NB4 (cell line): ENCODE measurements at regions not wholly inside any gene's neighbourhood (a gene's known extent, or its start where the extent isn't known, plus 50 kb on each side); places are given as distances from the start of the nearest gene placed in this dataset.

ENCODE experiments used
- MAX ChIP-seq: IDR thresholded peaks from 2 replicates; pipeline ENCODE4 v1.6.1; 2011; ENCODE audit warnings: low read depth, low read length
- MYC ChIP-seq: IDR thresholded peaks from 2 replicates; pipeline ENCODE4 v1.6.1; 2011; ENCODE audit warnings: low read depth, low read length
- POLR2A ChIP-seq: IDR thresholded peaks from 2 replicates; pipeline ENCODE4 v1.6.1; 2011; ENCODE audit warnings: mild to moderate bottlenecking; ENCODE audit not compliant: insufficient read length; ENCODE audit errors: extremely low read depth
- TF ChIP-seq, protein P1 (sequence below): IDR thresholded peaks from one replicate; pipeline ENCODE4 v1.5.1; 2012; ENCODE audit warnings: low read depth, low read length

GRCh38 chr7:53246957-53247356, 211.5 kb downstream of the POM121L12 start:
- TF ChIP-seq, protein P1, sequence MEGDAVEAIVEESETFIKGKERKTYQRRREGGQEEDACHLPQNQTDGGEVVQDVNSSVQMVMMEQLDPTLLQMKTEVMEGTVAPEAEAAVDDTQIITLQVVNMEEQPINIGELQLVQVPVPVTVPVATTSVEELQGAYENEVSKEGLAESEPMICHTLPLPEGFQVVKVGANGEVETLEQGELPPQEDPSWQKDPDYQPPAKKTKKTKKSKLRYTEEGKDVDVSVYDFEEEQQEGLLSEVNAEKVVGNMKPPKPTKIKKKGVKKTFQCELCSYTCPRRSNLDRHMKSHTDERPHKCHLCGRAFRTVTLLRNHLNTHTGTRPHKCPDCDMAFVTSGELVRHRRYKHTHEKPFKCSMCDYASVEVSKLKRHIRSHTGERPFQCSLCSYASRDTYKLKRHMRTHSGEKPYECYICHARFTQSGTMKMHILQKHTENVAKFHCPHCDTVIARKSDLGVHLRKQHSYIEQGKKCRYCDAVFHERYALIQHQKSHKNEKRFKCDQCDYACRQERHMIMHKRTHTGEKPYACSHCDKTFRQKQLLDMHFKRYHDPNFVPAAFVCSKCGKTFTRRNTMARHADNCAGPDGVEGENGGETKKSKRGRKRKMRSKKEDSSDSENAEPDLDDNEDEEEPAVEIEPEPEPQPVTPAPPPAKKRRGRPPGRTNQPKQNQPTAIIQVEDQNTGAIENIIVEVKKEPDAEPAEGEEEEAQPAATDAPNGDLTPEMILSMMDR = no peak
- TF ChIP-seq POLR2A (no peak), MAX (no peak), MYC (no peak)
